Kidney (tissue), 13 donors: ENCODE measurements at regions not wholly inside any gene's neighbourhood (a gene's known extent, or its start where the extent isn't known, plus 50 kb on each side); places are given as distances from the start of the nearest gene placed in this dataset.

Experiments
- DNase-seq, 5 donors: peaks; one replicate each; pipeline ENCODE4 v3.0.0-alpha.2; 2013 to 2020
- FAIRE-seq: peaks from 2 replicates; lab custom pipeline; 2012; peaks lifted over from hg19 to GRCh38; lab: Jason Lieb, UNC
- H3K27ac ChIP-seq, 2 donors: one replicate each; pipeline ENCODE4 v1.7.0; 2013; ENCODE audit warnings: low read depth in 2 of 2, low read length in 2 of 2, inconsistent platforms in 1 of 2
- H3K27me3 ChIP-seq: one replicate; pipeline ENCODE4 v1.7.1; 2013; ENCODE audit warnings: low read length, inconsistent platforms; ENCODE audit not compliant: control insufficient read depth, insufficient read depth
- H3K36me3 ChIP-seq, 3 donors: one replicate each; pipeline versions ENCODE4 v1.7.0 to v1.7.1; 2013; ENCODE audit warnings: low read length in 3 of 3, control low read depth in 1 of 3, inconsistent platforms in 1 of 3; ENCODE audit not compliant: insufficient read depth in 3 of 3, control insufficient read depth in 2 of 3
- H3K4me1 ChIP-seq, 3 donors: one replicate each; pipeline versions ENCODE4 v1.7.0 to v1.7.1; 2013; ENCODE audit warnings: low read length in 3 of 3, inconsistent platforms in 1 of 3, low read depth in 1 of 3; ENCODE audit not compliant: control insufficient read depth in 2 of 3, insufficient read depth in 2 of 3
- H3K4me3 ChIP-seq, 3 donors: one replicate each; pipeline versions ENCODE4 v1.7.0 to v1.8.1; 2013; ENCODE audit warnings: low read length in 3 of 3, control low read depth in 1 of 3, inconsistent platforms in 1 of 3
- H3K9ac ChIP-seq, 3 donors: one replicate each; pipeline versions ENCODE4 v1.7.0 to v1.7.1; 2013; ENCODE audit warnings: low read length in 3 of 3, control low read depth in 1 of 3, inconsistent platforms in 1 of 3
- H3K9me3 ChIP-seq, 3 donors: one replicate each; pipeline versions ENCODE4 v1.7.0 to v1.7.1; 2013; ENCODE audit warnings: low read length in 3 of 3, control low read depth in 1 of 3, inconsistent platforms in 1 of 3; ENCODE audit not compliant: control insufficient read depth in 2 of 3, insufficient read depth in 1 of 3
- CTCF ChIP-seq: IDR thresholded peaks from 3 replicates; pipeline ENCODE4 v1.5.1; 2012; ENCODE audit warnings: mild to moderate bottlenecking, moderate library complexity, borderline replicate concordance; ENCODE audit not compliant: insufficient read depth; ENCODE audit errors: extremely low read depth
- intact Hi-C: fragments of 100-400 bp; cut with DNase I; formaldehyde crosslinking; loops from one replicate; pipeline ENCODE4 v1.11.1; 2022
- donor health status: control.
- donor health status: control.
- donor health status: control.
- donor health status: control.
- donor health status: control.
- donor health status: DM: yes; HTN: yes; CAD: no.
- donor health status: Normal renal cell carcinoma (clear cell type).

GRCh38 chr2:60282886-60283285, 270.6 kb downstream of the BCL11A start:
- intact Hi-C loops, result no loop called here
- no peak overlapping the region for H3K9ac ChIP-seq
- DNase-seq (no peak), FAIRE-seq (no peak)
- H3K9me3 ChIP-seq, result no peaks in the 10 kb centered on the region
- H3K27ac ChIP-seq, result no peak overlapping the region
- no peak for TF ChIP-seq CTCF
- no peaks in the 10 kb centered on the region for H3K4me1 ChIP-seq
- no peaks in the 10 kb centered on the region for H3K27me3 ChIP-seq
- H3K4me3 ChIP-seq, result no peak overlapping the region
- no peaks in the 10 kb centered on the region for H3K36me3 ChIP-seq

GRCh38 chr2:60281730-60282129, 271.7 kb downstream of the BCL11A start:
- H3K9me3 ChIP-seq, result no peaks in the 10 kb centered on the region
- FAIRE-seq, result no peak

GRCh38 chr2:60280238-60280637, 273.2 kb downstream of the BCL11A start:
- Histone ChIP-seq H3K27me3 (no peaks in the 10 kb centered on the region), H3K36me3 (no peaks in the 10 kb centered on the region), H3K4me1 (no peaks in the 10 kb centered on the region), H3K9ac (no peak overlapping the region), H3K9me3 (no peaks in the 10 kb centered on the region), H3K4me3 (no peak overlapping the region), H3K27ac (no peak overlapping the region)
- no peak for TF ChIP-seq CTCF
- FAIRE-seq, result no peak
- DNase-seq, result no peak
- intact Hi-C loops, result no loop called here

More at GRCh38 chr2:60281730-60282129, 271.7 kb downstream of the BCL11A start:
- DNase-seq, result no peak
- H3K9ac ChIP-seq, result no peak overlapping the region
- intact Hi-C loops, result no loop called here
- no peaks in the 10 kb centered on the region for H3K4me1 ChIP-seq
- H3K27ac ChIP-seq, result no peak overlapping the region
- no peaks in the 10 kb centered on the region for H3K36me3 ChIP-seq
- H3K27me3 ChIP-seq, result no peaks in the 10 kb centered on the region
- TF ChIP-seq CTCF, result no peak
- no peak overlapping the region for H3K4me3 ChIP-seq

GRCh38 chr2:60278906-60279305, 274.5 kb downstream of the BCL11A start:
- no peak for FAIRE-seq
- no peaks in the 10 kb centered on the region for H3K27me3 ChIP-seq
- no peaks in the 10 kb centered on the region for H3K4me1 ChIP-seq
- intact Hi-C loops, result no loop called here
- TF ChIP-seq CTCF, result no peak
- no peaks in the 10 kb centered on the region for H3K36me3 ChIP-seq
- no peak for DNase-seq
- no peak overlapping the region for H3K9ac ChIP-seq
- H3K9me3 ChIP-seq, result peaks cover 0 to 5% (median 5%) of the 10 kb centered on the region in 3 donors
- H3K4me3 ChIP-seq, result no peak overlapping the region
- no peak overlapping the region for H3K27ac ChIP-seq
